OCI-LY7 (cell line): ENCODE measurements at regions not wholly inside any gene's neighbourhood (a gene's known extent, or its start where the extent isn't known, plus 50 kb on each side); places are given as distances from the start of the nearest gene placed in this dataset.

Experiments used
- BruUV-seq: library from RNA; stranded (reverse); fragments of 400-500 nt; replicated peaks from 2 replicates; lab custom pipeline; 2021; lab: Mats Ljungman, UMichigan
- CTCF ChIA-PET: fragments of 300-600 bp; sonication (Branson Sonifier 250); formaldehyde crosslinking; loops from one replicate; lab custom pipeline; 2022; ENCODE audit warnings: antibody characterized with exemption; ENCODE audit not compliant: unreplicated experiment; lab: Charles Lee
- POLR2A ChIA-PET: fragments of 300-600 bp; sonication (Branson Sonifier 250); formaldehyde crosslinking; loops from one replicate; lab custom pipeline; 2022; ENCODE audit warnings: antibody characterized with exemption; lab: Charles Lee
- DNase-seq: peaks from one replicate; pipeline ENCODE4 v3.0.0-alpha.2; 2015; ENCODE audit warnings: low spot score
- H2AFZ ChIP-seq: fragments of 200-600 bp; sonication (generic), shearing (Covaris generic); 2 replicates; pipeline ENCODE4 v1.6.1; 2014; ENCODE audit warnings: mild to moderate bottlenecking, antibody characterized with exemption, low read length, moderate library complexity
- H3K27ac ChIP-seq: fragments of 200-600 bp; sonication (generic); 2 replicates; pipeline ENCODE4 v1.5.1; 2014; ENCODE audit warnings: mixed run types, low read depth, mild to moderate bottlenecking, moderate library complexity, low read length, inconsistent platforms; ENCODE audit not compliant: poor library complexity, severe bottlenecking
- H3K36me3 ChIP-seq: fragments of 200-600 bp; sonication (generic); 2 replicates; pipeline ENCODE4 v1.6.1; 2014; ENCODE audit warnings: mild to moderate bottlenecking, antibody characterized with exemption, low read length, moderate library complexity, mixed read lengths; ENCODE audit not compliant: insufficient read depth
- H3K4me1 ChIP-seq: fragments of 200-600 bp; sonication (generic); 2 replicates; pipeline ENCODE4 v1.5.1; 2014; ENCODE audit warnings: mild to moderate bottlenecking, low read length; ENCODE audit not compliant: insufficient read depth, poor library complexity, severe bottlenecking
- H3K4me2 ChIP-seq: fragments of 200-600 bp; sonication (generic); 2 replicates; pipeline ENCODE4 v1.6.1; 2014; ENCODE audit warnings: mild to moderate bottlenecking, low read length
- H3K4me3 ChIP-seq: fragments of 200-600 bp; sonication (generic); 2 replicates; pipeline ENCODE4 v1.5.1; 2014; ENCODE audit warnings: mild to moderate bottlenecking, low read depth, low read length; ENCODE audit not compliant: poor library complexity, severe bottlenecking
- H3K79me2 ChIP-seq: fragments of 200-600 bp; sonication (generic); 2 replicates; pipeline ENCODE4 v1.6.1; 2016; ENCODE audit warnings: low read depth, mild to moderate bottlenecking, low read length, moderate library complexity, mixed read lengths; ENCODE audit not compliant: insufficient read depth
- H3K9me2 ChIP-seq: fragments of 200-600 bp; sonication (generic); 2 replicates; pipeline ENCODE4 v1.6.1; 2016; ENCODE audit warnings: mild to moderate bottlenecking, low read length, mixed read lengths; ENCODE audit not compliant: insufficient read depth
- H3K9me3 ChIP-seq: fragments of 200-600 bp; sonication (generic); 2 replicates; pipeline ENCODE4 v1.6.1; 2014; ENCODE audit warnings: mild to moderate bottlenecking, mixed run types, low read length, mixed read lengths
- H4K20me1 ChIP-seq: fragments of 200-600 bp; sonication (generic); 2 replicates; pipeline ENCODE4 v1.6.1; 2014; ENCODE audit warnings: mild to moderate bottlenecking, antibody characterized with exemption, low read length, moderate library complexity, mixed read lengths; ENCODE audit not compliant: insufficient read depth
- EZH2phosphoT487 ChIP-seq: fragments of 200-600 bp; sonication (generic); IDR thresholded peaks from 2 replicates; pipeline ENCODE4 v1.6.1; 2018; ENCODE audit warnings: low read depth, borderline replicate concordance, mild to moderate bottlenecking, mixed run types, antibody characterized with exemption, low read length, moderate library complexity, mixed read lengths
- intact Hi-C: fragments of 100-400 bp; cut with micrococcal nuclease; formaldehyde crosslinking; loops from one replicate; pipeline ENCODE4 v1.10.0; 2022; ENCODE audit not compliant: unreplicated experiment
- TF ChIP-seq, protein P1 (sequence below): fragments of 200-600 bp; sonication (generic); conservative IDR thresholded peaks from 2 replicates; pipeline ENCODE4 v1.5.1; 2014; ENCODE audit warnings: mild to moderate bottlenecking, antibody characterized with exemption, low read length, moderate library complexity, mixed read lengths

DNA sequence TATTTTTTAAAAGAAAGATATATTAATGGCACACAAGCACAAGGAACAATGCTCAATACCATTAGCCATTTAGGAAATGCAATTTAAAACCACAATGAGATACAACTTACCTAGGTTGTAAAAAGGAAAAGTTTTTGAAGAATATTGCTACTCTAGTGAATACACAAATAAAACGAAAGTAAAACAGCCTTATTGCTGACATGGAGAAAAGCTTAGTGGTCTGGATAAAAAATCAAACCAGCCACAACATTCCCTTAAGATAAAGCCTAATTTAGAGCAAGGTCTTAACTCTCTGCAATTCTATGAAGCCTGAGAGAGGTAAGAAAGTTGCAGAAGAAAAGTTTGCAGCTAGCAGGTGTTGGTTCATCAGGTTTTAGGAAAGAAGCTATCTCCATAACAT lies 892.7 kb upstream of the ALCAM start:
- H3K9me2 ChIP-seq = no peaks in the 10 kb centered on the region
- DNase-seq = no peak
- no peak overlapping the region for H3K27ac ChIP-seq
- TF ChIP-seq, protein P1, sequence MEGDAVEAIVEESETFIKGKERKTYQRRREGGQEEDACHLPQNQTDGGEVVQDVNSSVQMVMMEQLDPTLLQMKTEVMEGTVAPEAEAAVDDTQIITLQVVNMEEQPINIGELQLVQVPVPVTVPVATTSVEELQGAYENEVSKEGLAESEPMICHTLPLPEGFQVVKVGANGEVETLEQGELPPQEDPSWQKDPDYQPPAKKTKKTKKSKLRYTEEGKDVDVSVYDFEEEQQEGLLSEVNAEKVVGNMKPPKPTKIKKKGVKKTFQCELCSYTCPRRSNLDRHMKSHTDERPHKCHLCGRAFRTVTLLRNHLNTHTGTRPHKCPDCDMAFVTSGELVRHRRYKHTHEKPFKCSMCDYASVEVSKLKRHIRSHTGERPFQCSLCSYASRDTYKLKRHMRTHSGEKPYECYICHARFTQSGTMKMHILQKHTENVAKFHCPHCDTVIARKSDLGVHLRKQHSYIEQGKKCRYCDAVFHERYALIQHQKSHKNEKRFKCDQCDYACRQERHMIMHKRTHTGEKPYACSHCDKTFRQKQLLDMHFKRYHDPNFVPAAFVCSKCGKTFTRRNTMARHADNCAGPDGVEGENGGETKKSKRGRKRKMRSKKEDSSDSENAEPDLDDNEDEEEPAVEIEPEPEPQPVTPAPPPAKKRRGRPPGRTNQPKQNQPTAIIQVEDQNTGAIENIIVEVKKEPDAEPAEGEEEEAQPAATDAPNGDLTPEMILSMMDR = no peak
- no peak for TF ChIP-seq EZH2phosphoT487
- no peak overlapping the region for H3K4me3 ChIP-seq
- no peaks in the 10 kb centered on the region for H3K4me1 ChIP-seq
- no peak overlapping the region for H3K4me2 ChIP-seq
- POLR2A ChIA-PET = no interaction called here
- CTCF ChIA-PET = no interaction called here
- H3K79me2 ChIP-seq = no peaks in the 10 kb centered on the region
- no TSS peak for BruUV-seq
- H4K20me1 ChIP-seq = no peaks in the 10 kb centered on the region
- no peaks in the 10 kb centered on the region for H3K9me3 ChIP-seq
- no peak overlapping the region for H2AFZ ChIP-seq
- H3K36me3 ChIP-seq = no peaks in the 10 kb centered on the region
- intact Hi-C loops = no loop called here

- BruUV-seq = no TSS peak
- H3K27ac ChIP-seq = no peak overlapping the region
- no peak for TF ChIP-seq EZH2phosphoT487
- TF ChIP-seq, protein P1 = no peak
- no peaks in the 10 kb centered on the region for H3K9me2 ChIP-seq
- intact Hi-C loops = no loop called here
- no peak overlapping the region for H2AFZ ChIP-seq
- ChIA-PET POLR2A (interaction anchor here (1.5 kb wide), 1 partner anchor 16 kb away, joined by 5 read pairs; no protein-coding TSS in a partner anchor), CTCF (no interaction called here)
- no peaks in the 10 kb centered on the region; the same call in 1 of the 2 replicates for H3K9me3 ChIP-seq
- H4K20me1 ChIP-seq = no peaks in the 10 kb centered on the region
- H3K4me3 ChIP-seq = no peak overlapping the region
- no peaks in the 10 kb centered on the region; the same call in 1 of the 2 replicates for H3K36me3 ChIP-seq
- no peaks in the 10 kb centered on the region for H3K79me2 ChIP-seq
- no peak overlapping the region for H3K4me2 ChIP-seq
- DNase-seq = no peak
- peaks cover 17% of the 10 kb centered on the region for H3K4me1 ChIP-seq
These were observed 863.7 kb upstream of the ALCAM start for GRCh38 chr3:104503022-104503421.

GRCh38 chr3:104510131-104510849 lies 856.4 kb upstream of the ALCAM start:
- H3K4me1 ChIP-seq = peaks cover 21% of the 10 kb centered on the region
- intact Hi-C loops = no loop called here

More at GRCh38 chr3:104510131-104510849, 856.4 kb upstream of the ALCAM start:
- no peak for TF ChIP-seq EZH2phosphoT487
- TF ChIP-seq, protein P1 = no peak
- H4K20me1 ChIP-seq = no peaks in the 10 kb centered on the region
- no TSS peak for BruUV-seq
- POLR2A ChIA-PET = interaction anchor here (0.7 to 1.0 kb wide), 3 partner anchors 11 to 86 kb away, joined by 3 to 4 read pairs (median 3); no protein-coding TSS in a partner anchor
- H3K36me3 ChIP-seq = peaks cover 32% of the 10 kb centered on the region
- CTCF ChIA-PET = interaction anchor here (1.0 kb wide), 1 partner anchor 10 kb away, joined by 3 read pairs; no protein-coding TSS in a partner anchor
- H2AFZ ChIP-seq = peak overlapping the region; percentile 48
- peak overlapping the region; percentile 15 for H3K4me3 ChIP-seq
- peak overlapping the region; percentile 51 for H3K4me2 ChIP-seq
- peaks cover 36% of the 10 kb centered on the region for H3K9me3 ChIP-seq
- no peaks in the 10 kb centered on the region for H3K9me2 ChIP-seq
- H3K27ac ChIP-seq = peak overlapping the region; percentile 31
- DNase-seq = no peak
- H3K79me2 ChIP-seq = no peaks in the 10 kb centered on the region
